ENCODE measurements at regions not wholly inside any gene's neighbourhood (a gene's known extent, or its start where the extent isn't known, plus 50 kb on each side); places are given as distances from the start of the nearest gene placed in this dataset.

DNA sequence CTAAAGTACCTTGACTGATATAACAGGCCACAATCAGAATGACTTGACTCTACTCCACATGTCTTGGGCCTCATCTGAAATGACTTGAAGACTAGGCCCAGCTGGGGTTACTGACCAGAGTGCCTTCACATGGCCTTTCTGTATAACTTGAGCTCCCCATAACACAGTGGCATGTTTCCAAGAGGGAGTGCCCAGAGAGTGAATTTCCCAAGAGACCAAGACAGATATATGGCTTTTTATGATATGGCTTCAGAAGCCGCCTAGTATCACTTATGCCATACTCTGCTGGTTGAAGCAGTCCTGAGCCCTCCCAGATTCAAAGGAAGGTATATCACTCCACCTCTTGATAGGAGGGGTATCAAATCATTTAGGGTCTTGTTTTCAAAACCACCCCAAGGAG, 357.5 kb upstream of the EEF2KMT start:
- Mint-ChIP-seq H3K4me1 (no peaks in the 10 kb centered on the region), H3K27ac (no peak overlapping the region), H3K9me3 (peaks cover 9% of the 10 kb centered on the region), H3K4me3 (no peak overlapping the region), H3K27me3 (peaks cover 8% of the 10 kb centered on the region), H3K36me3 (no peaks in the 10 kb centered on the region)

DNA sequence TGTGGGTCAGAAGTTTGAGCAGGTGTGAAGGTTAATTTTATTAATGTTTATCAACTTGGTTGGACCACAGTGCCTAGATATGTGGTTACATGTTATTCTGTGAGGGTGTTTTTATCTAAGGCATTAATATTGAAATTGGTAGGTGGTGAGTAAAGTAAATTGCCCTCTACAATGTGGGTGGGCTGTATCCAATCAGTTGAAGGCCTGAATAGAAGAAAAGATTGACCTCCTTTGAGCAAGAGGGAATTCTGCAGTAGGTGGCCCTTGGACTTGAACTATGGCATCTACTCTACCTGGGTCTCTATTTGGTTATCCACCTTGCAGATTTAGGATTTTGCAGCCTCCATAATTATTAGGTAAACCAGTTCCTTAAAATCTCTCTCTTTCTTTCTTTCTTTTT, 356.8 kb upstream of the EEF2KMT start:
- Mint-ChIP-seq H3K36me3 (no peaks in the 10 kb centered on the region), H3K27me3 (peaks cover 13% of the 10 kb centered on the region), H3K27ac (no peak overlapping the region), H3K4me3 (no peak overlapping the region), H3K4me1 (no peaks in the 10 kb centered on the region), H3K9me3 (peaks cover 9% of the 10 kb centered on the region)

DNA sequence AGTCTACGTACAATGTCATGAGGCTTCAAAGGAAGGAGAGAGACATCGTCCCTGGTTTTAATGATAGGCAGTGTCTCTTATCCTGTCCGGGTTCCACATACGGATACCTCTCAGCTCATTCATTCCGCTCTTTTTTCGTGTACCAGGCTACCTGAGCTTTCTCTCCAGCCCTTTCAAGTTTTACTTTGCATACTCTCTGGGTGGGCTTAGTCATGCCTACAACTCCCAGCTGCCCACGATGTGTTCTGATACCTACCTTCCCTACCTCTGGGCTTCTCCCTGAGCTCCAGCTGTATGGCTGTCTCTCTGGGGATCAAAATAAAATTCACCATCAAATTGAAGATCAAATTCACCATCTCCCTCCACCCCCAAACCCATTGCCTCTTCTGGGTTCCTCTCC, 354.0 kb upstream of the EEF2KMT start:
- Mint-ChIP-seq H3K9me3 (peaks cover 7% of the 10 kb centered on the region), H3K4me1 (no peaks in the 10 kb centered on the region), H3K4me3 (no peak overlapping the region), H3K36me3 (no peaks in the 10 kb centered on the region), H3K27ac (no peak overlapping the region), H3K27me3 (peaks cover 15% of the 10 kb centered on the region)

DNA sequence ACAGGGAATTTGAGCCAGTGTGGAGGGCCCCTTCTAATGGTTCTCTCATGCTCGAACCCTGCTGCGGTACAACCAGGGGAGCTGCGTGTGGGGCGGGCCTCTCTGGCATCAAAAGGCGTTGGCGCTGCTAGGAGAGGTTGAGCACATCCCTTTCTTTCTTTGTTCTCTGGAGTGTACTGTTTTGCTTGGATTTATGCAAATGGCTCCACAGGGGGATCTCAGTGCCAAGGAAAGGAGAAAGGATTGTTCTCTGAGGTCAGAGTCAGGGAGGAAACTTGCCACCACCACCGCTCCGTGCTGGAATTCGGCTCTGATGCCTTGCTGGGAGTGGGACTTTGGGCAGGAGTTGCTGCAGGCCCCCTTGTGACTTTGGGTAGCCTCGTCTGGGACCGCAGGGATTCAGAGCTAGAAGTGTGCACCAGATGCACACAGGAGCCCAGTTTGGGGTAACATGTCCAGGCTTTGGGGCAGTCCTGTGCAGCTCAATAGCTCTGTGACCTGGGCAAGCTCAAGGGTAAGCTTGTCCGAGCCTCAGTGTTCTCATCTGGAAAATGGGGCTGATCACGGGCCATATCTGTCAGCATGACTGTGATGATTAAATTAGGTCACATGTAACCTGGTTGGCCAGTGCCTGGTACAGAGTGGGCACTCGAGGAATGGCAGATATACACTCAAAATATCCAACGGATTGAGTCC, 353.0 kb upstream of the EEF2KMT start:
- no peak overlapping the region for H3K4me3 Mint-ChIP-seq

DNA sequence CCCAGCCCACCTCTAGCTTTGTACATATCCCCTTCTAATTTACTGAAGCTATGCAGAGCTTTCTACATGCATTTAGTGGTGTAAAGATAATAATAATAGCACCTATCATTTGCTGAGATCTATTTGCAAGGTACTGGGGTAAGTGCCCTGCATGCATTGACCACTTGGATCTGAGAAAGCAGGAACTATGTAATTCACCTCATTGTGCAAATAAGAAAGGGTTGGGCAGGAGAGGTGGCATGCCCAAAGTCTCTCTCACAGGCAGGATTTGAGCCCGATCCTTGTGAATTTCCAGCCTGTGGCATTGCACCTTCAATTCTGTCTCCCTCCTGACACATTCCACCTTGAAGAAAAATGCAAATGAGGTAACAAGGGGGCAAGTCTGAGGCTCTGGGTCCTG, 352.3 kb upstream of the EEF2KMT start:
- Mint-ChIP-seq H3K27me3 (peaks cover 12% of the 10 kb centered on the region), H3K4me1 (no peaks in the 10 kb centered on the region), H3K27ac (no peak overlapping the region), H3K4me3 (no peak overlapping the region), H3K36me3 (no peaks in the 10 kb centered on the region), H3K9me3 (peaks cover 2% of the 10 kb centered on the region)

More for the DNA sequence above, 353.0 kb upstream of the EEF2KMT start:
- H3K27ac Mint-ChIP-seq = no peak overlapping the region
- H3K4me1 Mint-ChIP-seq = no peaks in the 10 kb centered on the region
- peaks cover 12% of the 10 kb centered on the region for H3K27me3 Mint-ChIP-seq
- H3K9me3 Mint-ChIP-seq = peaks cover 5% of the 10 kb centered on the region
- H3K36me3 Mint-ChIP-seq = no peaks in the 10 kb centered on the region

DNA sequence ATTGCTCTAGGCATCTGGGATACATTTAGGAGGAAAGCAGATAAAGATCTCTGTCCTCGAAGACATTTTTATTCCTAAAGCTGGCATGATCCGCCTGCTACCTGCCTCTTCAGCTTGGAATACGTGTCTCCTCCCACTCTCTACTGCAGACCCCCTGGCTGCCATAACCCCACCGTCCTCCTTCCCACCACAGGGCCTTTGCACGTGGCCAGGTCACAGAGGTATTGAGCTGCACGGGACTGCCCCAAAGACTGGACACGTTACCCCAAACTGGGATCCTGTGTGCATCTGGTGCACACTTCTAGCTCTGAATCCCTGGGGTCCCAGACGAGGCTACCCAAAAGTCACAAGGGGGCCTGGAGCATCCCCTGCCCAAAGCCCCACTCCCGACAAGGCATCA, 351.2 kb upstream of the EEF2KMT start:
- no peaks in the 10 kb centered on the region for H3K4me1 Mint-ChIP-seq
- H3K9me3 Mint-ChIP-seq = no peaks in the 10 kb centered on the region
- H3K27me3 Mint-ChIP-seq = peaks cover 12% of the 10 kb centered on the region
- no peaks in the 10 kb centered on the region for H3K36me3 Mint-ChIP-seq
- no peak overlapping the region for H3K27ac Mint-ChIP-seq
- H3K4me3 Mint-ChIP-seq = no peak overlapping the region

DNA sequence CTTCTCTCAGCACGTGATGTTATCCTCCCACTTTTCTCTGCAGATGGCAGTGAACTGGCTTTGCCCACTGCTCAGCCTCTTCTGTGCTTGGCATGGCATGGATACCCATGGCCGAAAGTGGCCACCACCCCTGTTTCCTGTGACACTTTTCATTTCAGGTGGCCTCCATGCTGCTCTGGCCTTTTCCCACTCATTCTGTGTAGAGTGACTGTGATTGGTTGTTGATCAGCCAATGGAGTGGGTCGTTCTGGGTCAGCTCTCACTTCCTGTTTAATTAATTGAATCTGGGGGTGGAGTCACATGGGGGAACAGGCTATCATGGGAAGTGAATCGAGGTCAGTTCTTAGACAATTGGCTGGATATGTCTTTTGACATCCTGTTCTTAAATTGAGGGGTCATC, 350.1 kb upstream of the EEF2KMT start:
- no peaks in the 10 kb centered on the region for H3K9me3 Mint-ChIP-seq
- H3K27ac Mint-ChIP-seq = no peak overlapping the region
- no peaks in the 10 kb centered on the region for H3K36me3 Mint-ChIP-seq
- H3K4me1 Mint-ChIP-seq = no peaks in the 10 kb centered on the region
- no peak overlapping the region for H3K4me3 Mint-ChIP-seq
- peaks cover 12% of the 10 kb centered on the region for H3K27me3 Mint-ChIP-seq

DNA sequence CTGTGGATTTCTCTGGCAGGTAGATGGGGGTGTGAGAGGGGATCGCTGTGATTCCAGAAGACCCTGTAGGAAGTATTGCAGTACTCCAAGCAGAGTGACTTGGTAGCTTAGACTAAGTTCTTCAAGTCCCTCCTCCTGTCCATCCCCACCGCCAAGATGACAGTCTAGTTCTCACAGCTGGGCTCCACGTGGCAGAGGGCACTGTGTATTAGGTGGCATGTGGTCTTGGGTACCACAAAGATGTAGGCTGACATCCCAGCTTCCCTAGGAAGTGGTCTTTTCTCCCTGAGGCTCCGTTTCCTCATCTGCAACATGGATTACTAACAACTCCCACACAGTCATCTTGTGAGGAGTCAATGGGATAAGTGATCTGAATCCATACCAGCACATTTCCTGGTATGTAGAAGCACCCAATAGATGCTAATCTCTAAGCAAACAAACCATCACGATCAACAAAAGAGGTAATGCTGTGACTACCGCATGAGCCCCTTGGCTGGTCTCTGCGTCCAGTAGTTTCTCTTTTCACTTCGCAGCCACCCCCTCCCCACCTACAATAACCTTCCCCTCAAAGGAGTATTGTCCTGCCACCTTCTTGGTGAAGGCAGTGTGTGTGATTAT, 349.1 kb upstream of the EEF2KMT start:
- Mint-ChIP-seq H3K36me3 (no peaks in the 10 kb centered on the region), H3K27me3 (peaks cover 12% of the 10 kb centered on the region), H3K9me3 (no peaks in the 10 kb centered on the region), H3K4me3 (no peak overlapping the region), H3K4me1 (no peaks in the 10 kb centered on the region), H3K27ac (no peak overlapping the region)

DNA sequence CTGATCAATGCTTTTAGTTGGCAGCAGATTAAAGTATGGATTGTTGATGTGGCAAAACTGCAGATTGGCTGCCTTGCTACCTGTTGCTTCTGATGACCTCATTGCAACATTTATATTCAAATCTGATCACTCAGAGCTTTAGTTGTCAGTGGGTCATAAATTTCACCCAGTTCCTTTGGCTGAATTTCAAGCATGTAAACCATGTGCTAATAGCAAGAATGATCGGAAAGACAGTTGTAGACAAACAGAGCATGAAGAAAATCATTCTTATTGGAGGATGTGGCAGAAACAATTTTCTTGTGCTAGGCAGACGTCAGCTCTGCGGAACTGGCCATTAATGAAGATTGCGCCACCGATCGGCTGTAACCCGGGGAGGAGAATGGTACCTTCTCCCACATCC, 346.6 kb upstream of the EEF2KMT start:
- peaks cover 5% of the 10 kb centered on the region for H3K9me3 Mint-ChIP-seq
- no peaks in the 10 kb centered on the region for H3K36me3 Mint-ChIP-seq
- H3K27ac Mint-ChIP-seq = no peak overlapping the region

DNA sequence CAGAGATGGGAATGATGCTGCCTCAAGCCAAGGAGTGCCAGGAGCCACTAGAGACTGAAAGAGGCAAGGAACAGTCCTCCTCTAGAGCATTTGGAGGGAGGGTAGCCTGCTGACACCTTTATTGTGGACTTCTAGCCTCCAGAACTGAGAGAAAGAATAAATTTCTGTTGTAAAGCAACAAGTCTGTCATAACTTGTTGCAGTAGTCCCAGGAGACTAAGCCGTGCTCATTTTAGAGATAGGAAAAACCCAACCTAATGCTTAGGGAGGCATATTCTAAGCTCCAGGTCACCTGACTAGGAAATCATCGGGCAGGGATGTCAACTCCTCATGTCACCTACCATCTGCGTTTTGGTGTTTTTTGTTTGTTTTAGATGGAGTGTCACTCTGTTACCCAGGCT, 345.4 kb upstream of the EEF2KMT start:
- peaks cover 7% of the 10 kb centered on the region for H3K9me3 Mint-ChIP-seq
- no peak overlapping the region for H3K27ac Mint-ChIP-seq
- no peak overlapping the region for H3K4me3 Mint-ChIP-seq
- H3K4me1 Mint-ChIP-seq = no peaks in the 10 kb centered on the region
- no peaks in the 10 kb centered on the region for H3K27me3 Mint-ChIP-seq
- no peaks in the 10 kb centered on the region for H3K36me3 Mint-ChIP-seq

More for the DNA sequence above, 346.6 kb upstream of the EEF2KMT start:
- H3K27me3 Mint-ChIP-seq = peaks cover 1% of the 10 kb centered on the region
- H3K4me3 Mint-ChIP-seq = no peak overlapping the region
- no peaks in the 10 kb centered on the region for H3K4me1 Mint-ChIP-seq

DNA sequence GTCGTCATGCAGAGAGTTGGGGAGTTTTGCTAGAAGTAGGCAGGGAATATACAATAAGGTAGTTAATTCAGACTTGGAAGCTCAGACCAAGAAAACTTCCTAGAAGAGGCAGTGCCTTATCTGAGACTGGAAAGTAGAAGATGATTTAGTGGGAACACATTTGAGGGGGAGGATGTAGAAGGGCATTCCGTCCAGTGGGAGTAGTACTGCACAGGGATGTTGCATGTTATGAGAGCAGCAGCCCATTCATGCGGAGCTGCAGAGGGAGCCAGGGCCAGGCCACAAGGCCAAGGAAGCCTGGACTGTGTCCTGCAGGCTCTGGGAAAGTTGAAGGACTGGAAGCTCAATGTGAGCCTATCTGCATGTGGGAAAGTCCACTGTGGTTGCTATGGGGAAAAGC, 344.5 kb upstream of the EEF2KMT start:
- no peaks in the 10 kb centered on the region for H3K27me3 Mint-ChIP-seq

DNA sequence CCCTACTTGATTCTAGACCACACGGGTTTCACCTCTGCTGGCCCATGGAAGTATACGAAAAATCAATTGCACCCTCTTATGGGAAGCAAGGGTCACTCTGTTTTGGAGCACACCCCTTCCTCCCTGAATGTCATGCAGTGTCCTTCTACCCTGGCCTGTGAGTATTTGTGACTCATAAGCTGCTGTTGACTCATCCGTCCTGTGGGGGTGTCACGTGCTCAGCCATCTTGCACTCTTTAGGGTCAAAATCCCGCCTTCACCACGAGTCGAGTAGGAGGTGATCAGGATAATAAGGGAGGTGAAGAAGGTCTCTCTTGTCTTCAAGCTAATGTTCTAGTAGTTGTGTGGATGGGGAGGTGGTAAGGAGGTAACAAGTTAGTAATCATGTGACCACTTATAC, 341.0 kb upstream of the EEF2KMT start:
- no peaks in the 10 kb centered on the region for H3K27me3 Mint-ChIP-seq
- no peaks in the 10 kb centered on the region for H3K36me3 Mint-ChIP-seq
- H3K4me3 Mint-ChIP-seq = no peak overlapping the region
- H3K4me1 Mint-ChIP-seq = no peaks in the 10 kb centered on the region
- H3K27ac Mint-ChIP-seq = no peak overlapping the region
- peaks cover 7% of the 10 kb centered on the region for H3K9me3 Mint-ChIP-seq

More for the DNA sequence above, 344.5 kb upstream of the EEF2KMT start:
- H3K27ac Mint-ChIP-seq = no peak overlapping the region
- H3K9me3 Mint-ChIP-seq = peaks cover 7% of the 10 kb centered on the region
- no peaks in the 10 kb centered on the region for H3K4me1 Mint-ChIP-seq
- no peaks in the 10 kb centered on the region for H3K36me3 Mint-ChIP-seq
- no peak overlapping the region for H3K4me3 Mint-ChIP-seq

DNA sequence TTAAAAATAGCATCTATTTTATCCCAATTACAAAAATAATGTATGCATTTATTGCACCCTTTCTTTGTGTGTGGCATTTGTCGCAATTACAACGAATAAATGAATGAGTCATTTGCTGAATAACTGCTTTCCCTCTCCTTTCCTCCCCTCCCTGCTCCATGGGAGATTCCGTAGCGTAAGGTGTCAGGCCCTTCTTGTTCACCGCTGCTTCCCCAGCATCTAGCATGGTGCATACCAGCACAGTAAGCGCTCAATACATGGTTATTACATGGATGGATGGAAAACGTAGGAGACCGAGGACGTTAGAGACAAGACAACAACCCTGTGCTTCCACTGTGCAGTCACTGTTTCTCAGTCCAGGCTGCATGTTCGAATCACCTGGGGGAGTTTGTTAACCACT, 336.0 kb upstream of the EEF2KMT start:
- H3K27me3 Mint-ChIP-seq = no peaks in the 10 kb centered on the region
- no peaks in the 10 kb centered on the region for H3K36me3 Mint-ChIP-seq
- H3K27ac Mint-ChIP-seq = no peak overlapping the region
- H3K4me3 Mint-ChIP-seq = no peak overlapping the region
- H3K9me3 Mint-ChIP-seq = no peaks in the 10 kb centered on the region
- no peaks in the 10 kb centered on the region for H3K4me1 Mint-ChIP-seq

DNA sequence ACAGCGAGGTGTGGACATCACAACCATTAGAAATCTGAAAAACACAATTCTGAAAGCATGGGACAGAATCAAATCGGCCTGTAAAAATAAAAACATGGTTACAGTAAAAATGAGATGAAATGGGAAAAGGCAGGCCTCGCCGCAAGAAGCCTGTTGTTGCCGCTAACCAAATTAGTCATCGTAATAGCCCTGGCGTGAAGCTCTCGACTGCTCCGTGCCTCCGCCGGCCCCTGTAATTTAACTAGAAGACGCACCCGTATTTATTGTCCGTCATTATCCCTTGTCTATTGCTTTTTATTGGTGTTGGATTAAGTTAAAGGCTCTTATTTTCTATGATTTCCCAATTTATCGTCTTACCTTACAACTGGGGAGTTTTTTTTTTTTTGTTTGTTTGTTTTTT, 334.6 kb upstream of the EEF2KMT start:
- Mint-ChIP-seq H3K9me3 (no peaks in the 10 kb centered on the region), H3K4me3 (no peak overlapping the region), H3K4me1 (no peaks in the 10 kb centered on the region), H3K36me3 (no peaks in the 10 kb centered on the region), H3K27ac (no peak overlapping the region), H3K27me3 (no peaks in the 10 kb centered on the region)

DNA sequence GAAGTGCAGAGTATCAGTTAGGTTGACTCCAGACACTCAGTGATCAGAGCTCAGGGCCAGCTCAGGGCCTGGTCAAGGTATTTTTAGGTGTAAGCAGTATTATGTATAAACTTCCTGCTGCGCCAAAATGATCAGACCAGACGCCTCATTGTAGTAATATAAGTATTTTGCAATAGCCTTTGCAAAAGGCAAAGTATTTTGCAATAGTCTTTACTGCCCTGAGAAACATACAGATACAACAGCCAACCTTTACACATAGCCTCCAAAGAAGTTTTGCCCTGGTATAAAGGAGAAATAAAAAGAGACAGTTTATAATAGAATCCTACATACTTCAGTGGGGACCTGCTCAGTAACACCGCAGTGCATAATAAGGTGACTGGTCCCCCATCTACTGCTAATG, 333.0 kb upstream of the EEF2KMT start:
- Mint-ChIP-seq H3K27ac (no peak overlapping the region), H3K36me3 (no peaks in the 10 kb centered on the region), H3K27me3 (no peaks in the 10 kb centered on the region), H3K4me3 (no peak overlapping the region), H3K4me1 (no peaks in the 10 kb centered on the region), H3K9me3 (no peaks in the 10 kb centered on the region)

DNA sequence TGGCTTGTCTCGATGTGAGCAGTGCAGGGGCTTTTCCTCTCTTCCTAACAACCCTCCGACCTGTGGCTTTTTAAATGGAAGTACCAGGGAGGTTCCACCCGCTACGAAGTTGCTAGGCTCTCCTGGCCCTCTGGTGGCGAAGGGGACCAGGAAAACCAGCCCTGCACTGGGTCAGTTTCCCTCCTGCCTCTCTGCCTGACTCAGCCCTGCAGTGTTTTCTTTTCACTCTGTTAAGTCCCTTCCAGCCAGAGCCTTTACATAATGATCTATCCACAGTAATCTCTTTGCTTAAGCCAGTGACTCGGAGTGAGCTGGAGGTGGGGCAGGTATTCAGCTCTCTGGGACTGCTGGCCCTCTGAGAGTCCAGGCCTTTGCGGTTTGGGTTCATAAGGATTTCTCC, 331.3 kb upstream of the EEF2KMT start:
- Mint-ChIP-seq H3K27ac (no peak overlapping the region), H3K36me3 (no peaks in the 10 kb centered on the region), H3K27me3 (no peaks in the 10 kb centered on the region), H3K4me1 (no peaks in the 10 kb centered on the region), H3K9me3 (no peaks in the 10 kb centered on the region), H3K4me3 (no peak overlapping the region)

DNA sequence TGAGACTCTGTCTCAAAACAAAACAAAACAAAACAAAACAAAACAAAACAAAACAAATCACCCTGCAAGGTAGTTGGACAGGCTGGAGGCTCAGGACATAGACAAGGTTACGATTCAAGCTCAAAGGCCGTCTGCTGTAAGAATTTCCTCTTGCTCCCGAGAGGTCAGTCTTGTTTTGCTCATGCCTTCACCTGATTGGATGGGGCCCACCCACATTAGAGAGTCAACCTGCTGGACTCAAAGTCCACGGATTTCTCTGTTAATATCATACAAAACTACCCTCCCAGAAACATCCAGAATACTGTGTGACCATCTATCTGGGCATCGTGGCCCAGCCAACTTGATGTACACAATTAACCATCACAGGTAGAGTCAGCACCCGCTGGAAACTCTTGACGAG, 330.0 kb upstream of the EEF2KMT start:
- no peaks in the 10 kb centered on the region for H3K9me3 Mint-ChIP-seq
- H3K27ac Mint-ChIP-seq = no peak overlapping the region
- no peaks in the 10 kb centered on the region for H3K36me3 Mint-ChIP-seq
- H3K27me3 Mint-ChIP-seq = no peaks in the 10 kb centered on the region
- H3K4me1 Mint-ChIP-seq = no peaks in the 10 kb centered on the region
- no peak overlapping the region for H3K4me3 Mint-ChIP-seq

All from activated naive CD4-positive, alpha-beta T cell treated with anti-CD3 and anti-CD28 coated beads, Interleukin-2, amount 50 U/mL, for 24 hours (primary cell).